ENCODE measurements at regions not wholly inside any gene's neighbourhood (a gene's known extent, or its start where the extent isn't known, plus 50 kb on each side); places are given as distances from the start of the nearest gene placed in this dataset.

GRCh38 chr1:199124351-199124750, 485.5 kb downstream of the PTPRC start:
- no peak for TF ChIP-seq GLIS3 (CRISPR knock-in tag; IDR thresholded peaks at IDR 0.05)
- TF ChIP-seq ZNF8 (CRISPR knock-in tag; IDR thresholded peaks at IDR 0.05) = no peak
